Adrenal gland (tissue), 9 donors: ENCODE measurements at regions not wholly inside any gene's neighbourhood (a gene's known extent, or its start where the extent isn't known, plus 50 kb on each side); places are given as distances from the start of the nearest gene placed in this dataset.

Experiments
- DNase-seq, 7 donors: peaks; one replicate each; pipeline ENCODE4 v3.0.0-alpha.2; 2019 to 2020
- H3K27ac ChIP-seq, 5 donors: fragments of 200-600 bp; sonication (generic) in 4 of 5; 1 replicate in 3 of 5; 2 replicates in 2 of 5; pipeline versions ENCODE4 v1.5.1 to v1.8.0; 2016 to 2020; ENCODE audit warnings: mild to moderate bottlenecking in 1 of 5
- H3K27me3 ChIP-seq: fragments of 200-600 bp; 2 replicates; pipeline ENCODE4 v1.8.0; 2021
- H3K36me3 ChIP-seq, 2 donors: fragments of 200-600 bp; replicated peaks in 1 of 2; 1 replicate in 1 of 2; 2 replicates in 1 of 2; pipeline versions ENCODE4 v1.5.1 to v1.8.0; 2018 to 2022
- H3K4me1 ChIP-seq, 2 donors: fragments of 200-600 bp; replicated peaks in 1 of 2; 1 replicate in 1 of 2; 2 replicates in 1 of 2; pipeline versions ENCODE4 v1.5.1 to v1.8.0; 2018 to 2021
- H3K4me3 ChIP-seq, 4 donors: fragments of 200-600 bp; sonication (generic) in 3 of 4; one replicate each; pipeline ENCODE4 v1.5.1; 2016 to 2018
- H3K9me3 ChIP-seq, 3 donors: fragments of 200-600 bp; sonication (generic) in 1 of 3; replicated peaks in 1 of 3; 1 replicate in 2 of 3; 2 replicates in 1 of 3; pipeline versions ENCODE4 v1.5.1 to v1.8.0; 2016 to 2021
- CTCF ChIP-seq, 6 experiments: fragments of 450-650 bp in 4 of 6; fragments of 200-600 bp in 2 of 6; sonication (generic) in 1 of 6; IDR thresholded peaks; 1 replicate in 5 of 6; 2 replicates in 1 of 6; pipeline versions ENCODE4 v1.5.1 to v1.8.0; 2016 to 2021; ENCODE audit warnings: antibody characterized with exemption in 6 of 6, mild to moderate bottlenecking in 2 of 6, moderate library complexity in 1 of 6
- POLR2A ChIP-seq, 2 donors: fragments of 450-650 bp; IDR thresholded peaks; one replicate each; pipeline ENCODE4 v1.6.1; 2017; ENCODE audit warnings: antibody characterized with exemption in 2 of 2, mild to moderate bottlenecking in 2 of 2, moderate library complexity in 1 of 2
- whole genome bisulfite sequencing, 4 donors: extraction: QIAGEN DNeasy Blood & Tissue Kit in 2 of 4; methylation state at CpG; one replicate each; pipeline versions ENCODE4 v1.1.5 to v1.1.7; 2013 to 2017; 5-methylcytosine and 5-hydroxymethylcytosine counted together
- intact Hi-C, 2 donors: fragments of 100-400 bp; cut with DNase I; formaldehyde crosslinking; loops; one replicate each; pipeline versions ENCODE4 v1.14.1 to v1.15.0; 2022 to 2023
- donor health status: healthy with polysubstance abuse.
- donor health status: Bipolar disorder and iron deficiency.
- donor health status: DM: yes; HTN: yes; CAD: no.
- donor health status: DM: no; HTN: no; CAD: no.
- donor health status: DM: no; HTN: no; CAD: no.

- no peaks in the 10 kb centered on the region for H3K27me3 ChIP-seq
- H3K27ac ChIP-seq, result no peak overlapping the region
- H3K9me3 ChIP-seq, result no peaks in the 10 kb centered on the region
- intact Hi-C loops, result no loop called here
- WGBS, 4 donors, result 71 to 84% (median 76%) methylated on average over 6 to 7 of the region's 7 CpGs
- no peak for DNase-seq
- TF ChIP-seq CTCF (IDR thresholded peaks at IDR 0.05), result no peak
- TF ChIP-seq POLR2A (IDR thresholded peaks at IDR 0.05), result no peak
- H3K4me1 ChIP-seq, result no peaks in the 10 kb centered on the region
- no peaks in the 10 kb centered on the region for H3K36me3 ChIP-seq
- no peak overlapping the region for H3K4me3 ChIP-seq
Measured at GRCh38 chr15:69554279-69554961, 101.8 kb downstream of the RPLP1 start.

DNA sequence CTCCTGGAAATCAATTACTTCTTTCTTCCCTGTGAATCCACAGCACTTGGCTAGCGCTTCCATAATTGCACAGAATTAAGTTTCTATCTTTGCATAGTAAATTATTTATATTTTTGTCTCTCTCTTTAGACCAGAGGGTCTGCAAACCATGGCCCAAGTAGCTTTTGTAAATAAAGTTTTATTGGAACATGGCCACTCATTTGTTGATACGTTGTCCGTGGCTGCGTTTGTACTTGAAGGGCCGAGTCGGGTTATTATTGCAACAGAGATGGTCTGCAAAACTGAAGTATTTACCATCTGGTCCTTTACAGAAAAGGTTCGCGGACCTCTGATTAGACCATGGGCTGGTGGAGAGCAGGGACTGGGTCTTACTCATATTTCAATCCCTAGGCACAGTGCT, 102.5 kb downstream of the RPLP1 start:
- no peaks in the 10 kb centered on the region for H3K27me3 ChIP-seq
- H3K4me3 ChIP-seq, result no peak overlapping the region
- H3K4me1 ChIP-seq, result no peaks in the 10 kb centered on the region
- DNase-seq, result no peak
- H3K9me3 ChIP-seq, result no peaks in the 10 kb centered on the region
- intact Hi-C loops, result no loop called here
- H3K27ac ChIP-seq, result no peak overlapping the region
- WGBS, 4 donors, result 97 to 99% (median 97%) methylated on average over 8 of the region's 8 CpGs
- TF ChIP-seq POLR2A (IDR thresholded peaks at IDR 0.05) (no peak), CTCF (IDR thresholded peaks at IDR 0.05) (no peak)
- H3K36me3 ChIP-seq, result no peaks in the 10 kb centered on the region

GRCh38 chr15:69556344-69556743, 103.7 kb downstream of the RPLP1 start:
- no peak overlapping the region for H3K4me3 ChIP-seq
- H3K27ac ChIP-seq, result no peak overlapping the region

GRCh38 chr15:69557020-69557706, 104.5 kb downstream of the RPLP1 start:
- no peaks in the 10 kb centered on the region for H3K27me3 ChIP-seq
- TF ChIP-seq CTCF (IDR thresholded peaks at IDR 0.05) (no peak), POLR2A (IDR thresholded peaks at IDR 0.05) (no peak)

More at GRCh38 chr15:69556344-69556743, 103.7 kb downstream of the RPLP1 start:
- no peaks in the 10 kb centered on the region for H3K36me3 ChIP-seq
- H3K4me1 ChIP-seq, result no peaks in the 10 kb centered on the region
- intact Hi-C loops, result no loop called here
- no peaks in the 10 kb centered on the region for H3K9me3 ChIP-seq
- DNase-seq, result no peak
- 100% methylated on average over 1 of the region's 1 CpG for WGBS, 4 donors
- TF ChIP-seq CTCF (IDR thresholded peaks at IDR 0.05) (no peak), POLR2A (IDR thresholded peaks at IDR 0.05) (no peak)
- H3K27me3 ChIP-seq, result no peaks in the 10 kb centered on the region

More at GRCh38 chr15:69557020-69557706, 104.5 kb downstream of the RPLP1 start:
- no peaks in the 10 kb centered on the region for H3K9me3 ChIP-seq
- intact Hi-C loops, result no loop called here
- peak overlapping the region in 2 of 5 donors; percentile 38 to 57 for H3K27ac ChIP-seq
- no peak overlapping the region for H3K4me3 ChIP-seq
- peak in 6 of 7 donors; percentile 41 to 75 (median 60) for DNase-seq
- WGBS, 4 donors, result 61 to 66% (median 62%) methylated on average over 5 of the region's 5 CpGs
- no peaks in the 10 kb centered on the region for H3K4me1 ChIP-seq
- no peaks in the 10 kb centered on the region for H3K36me3 ChIP-seq
